SK-N-SH (cell line): ENCODE measurements at regions not wholly inside any gene's neighbourhood (a gene's known extent, or its start where the extent isn't known, plus 50 kb on each side); places are given as distances from the start of the nearest gene placed in this dataset.

Source experiments
- CHD2 ChIP-seq: fragments of 150-350 bp; IDR thresholded peaks from 2 replicates; pipeline ENCODE4 v1.6.1; 2018; ENCODE audit warnings: low read length; ENCODE audit not compliant: partially characterized antibody
- NFIC ChIP-seq: IDR thresholded peaks from 2 replicates; pipeline ENCODE4 v1.4.0; 2012; ENCODE audit warnings: borderline replicate concordance
- TAF1 ChIP-seq: IDR thresholded peaks from 2 replicates; pipeline ENCODE4 v1.6.1; 2012; ENCODE audit warnings: low read depth, mild to moderate bottlenecking, low read length, moderate library complexity, borderline replicate concordance
- TF ChIP-seq, protein P1 (sequence below): fragments of 200-600 bp; sonication (generic); IDR thresholded peaks from 2 replicates; pipeline ENCODE4 v1.6.1; 2017; ENCODE audit warnings: antibody characterized with exemption, mild to moderate bottlenecking, moderate library complexity
- TF ChIP-seq, protein P2 (sequence below): IDR thresholded peaks from 2 replicates; pipeline ENCODE4; 2012
- TF ChIP-seq, protein P3 (sequence below): IDR thresholded peaks from 2 replicates; pipeline ENCODE4 v1.4.0; 2012; ENCODE audit warnings: low read depth, borderline replicate concordance

DNA sequence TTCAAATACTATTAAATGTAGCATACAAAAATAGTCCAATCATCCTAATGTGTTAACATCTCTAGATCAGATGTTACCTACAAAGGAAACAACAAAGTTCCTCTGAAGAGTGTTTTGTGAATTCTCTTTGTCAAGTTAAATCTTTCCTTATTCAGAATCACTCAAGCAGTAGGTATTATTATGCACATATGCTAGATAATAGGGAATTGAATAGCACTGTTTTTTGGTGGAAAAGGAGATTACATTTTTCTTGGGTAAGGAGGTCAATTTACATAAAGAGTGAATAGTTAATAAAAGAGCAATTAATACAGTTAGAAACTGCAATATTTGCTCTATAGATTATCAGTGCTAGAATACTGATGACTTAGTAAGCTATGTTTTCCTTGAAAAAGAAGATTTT is 130.7 kb downstream of the BTC start:
- TF ChIP-seq, protein P1, sequence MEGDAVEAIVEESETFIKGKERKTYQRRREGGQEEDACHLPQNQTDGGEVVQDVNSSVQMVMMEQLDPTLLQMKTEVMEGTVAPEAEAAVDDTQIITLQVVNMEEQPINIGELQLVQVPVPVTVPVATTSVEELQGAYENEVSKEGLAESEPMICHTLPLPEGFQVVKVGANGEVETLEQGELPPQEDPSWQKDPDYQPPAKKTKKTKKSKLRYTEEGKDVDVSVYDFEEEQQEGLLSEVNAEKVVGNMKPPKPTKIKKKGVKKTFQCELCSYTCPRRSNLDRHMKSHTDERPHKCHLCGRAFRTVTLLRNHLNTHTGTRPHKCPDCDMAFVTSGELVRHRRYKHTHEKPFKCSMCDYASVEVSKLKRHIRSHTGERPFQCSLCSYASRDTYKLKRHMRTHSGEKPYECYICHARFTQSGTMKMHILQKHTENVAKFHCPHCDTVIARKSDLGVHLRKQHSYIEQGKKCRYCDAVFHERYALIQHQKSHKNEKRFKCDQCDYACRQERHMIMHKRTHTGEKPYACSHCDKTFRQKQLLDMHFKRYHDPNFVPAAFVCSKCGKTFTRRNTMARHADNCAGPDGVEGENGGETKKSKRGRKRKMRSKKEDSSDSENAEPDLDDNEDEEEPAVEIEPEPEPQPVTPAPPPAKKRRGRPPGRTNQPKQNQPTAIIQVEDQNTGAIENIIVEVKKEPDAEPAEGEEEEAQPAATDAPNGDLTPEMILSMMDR = no peak
- no peak for TF ChIP-seq CHD2
- TF ChIP-seq TAF1 = no peak
- no peak for TF ChIP-seq NFIC
- TF ChIP-seq, protein P2, sequence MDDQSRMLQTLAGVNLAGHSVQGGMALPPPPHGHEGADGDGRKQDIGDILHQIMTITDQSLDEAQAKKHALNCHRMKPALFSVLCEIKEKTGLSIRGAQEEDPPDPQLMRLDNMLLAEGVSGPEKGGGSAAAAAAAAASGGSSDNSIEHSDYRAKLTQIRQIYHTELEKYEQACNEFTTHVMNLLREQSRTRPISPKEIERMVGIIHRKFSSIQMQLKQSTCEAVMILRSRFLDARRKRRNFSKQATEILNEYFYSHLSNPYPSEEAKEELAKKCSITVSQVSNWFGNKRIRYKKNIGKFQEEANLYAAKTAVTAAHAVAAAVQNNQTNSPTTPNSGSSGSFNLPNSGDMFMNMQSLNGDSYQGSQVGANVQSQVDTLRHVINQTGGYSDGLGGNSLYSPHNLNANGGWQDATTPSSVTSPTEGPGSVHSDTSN = no peak
- TF ChIP-seq, protein P3, sequence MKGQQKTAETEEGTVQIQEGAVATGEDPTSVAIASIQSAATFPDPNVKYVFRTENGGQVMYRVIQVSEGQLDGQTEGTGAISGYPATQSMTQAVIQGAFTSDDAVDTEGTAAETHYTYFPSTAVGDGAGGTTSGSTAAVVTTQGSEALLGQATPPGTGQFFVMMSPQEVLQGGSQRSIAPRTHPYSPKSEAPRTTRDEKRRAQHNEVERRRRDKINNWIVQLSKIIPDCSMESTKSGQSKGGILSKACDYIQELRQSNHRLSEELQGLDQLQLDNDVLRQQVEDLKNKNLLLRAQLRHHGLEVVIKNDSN = no peak
